Osteoblast (primary cell): ENCODE measurements at regions not wholly inside any gene's neighbourhood (a gene's known extent, or its start where the extent isn't known, plus 50 kb on each side); places are given as distances from the start of the nearest gene placed in this dataset.

Experiments used
- DNase-seq: peaks from one replicate; pipeline ENCODE4 v3.0.0; 2011; ENCODE audit warnings: low spot score, mixed read lengths; ENCODE audit not compliant: insufficient read length; ENCODE audit errors: missing footprints
- H2AFZ ChIP-seq: 2 replicates; pipeline ENCODE4 v1.6.0; 2011; ENCODE audit warnings: mild to moderate bottlenecking, low read length
- H3K27ac ChIP-seq: 2 replicates; pipeline ENCODE4 v1.5.1; 2011; ENCODE audit warnings: mild to moderate bottlenecking, low read depth, low read length, moderate library complexity
- H3K27me3 ChIP-seq: 2 replicates; pipeline ENCODE4 v1.6.0; 2012; ENCODE audit warnings: mild to moderate bottlenecking, control low read depth, inconsistent platforms, low read length, moderate library complexity; ENCODE audit not compliant: insufficient read depth
- H3K36me3 ChIP-seq: 2 replicates; pipeline ENCODE4 v1.5.1; 2011; ENCODE audit warnings: mild to moderate bottlenecking, low read length, control low read depth, moderate library complexity; ENCODE audit not compliant: insufficient read depth
- H3K4me1 ChIP-seq: 2 replicates; pipeline ENCODE4 v1.5.1; 2011; ENCODE audit warnings: mild to moderate bottlenecking, low read length, control low read depth, moderate library complexity; ENCODE audit not compliant: insufficient read depth
- H3K4me2 ChIP-seq: 2 replicates; pipeline ENCODE4 v1.6.0; 2011; ENCODE audit warnings: mild to moderate bottlenecking, low read length; ENCODE audit not compliant: insufficient read depth
- H3K4me3 ChIP-seq: fragments of 200-600 bp; sonication (generic); 3 replicates; pipeline ENCODE4 v1.5.1; 2012; ENCODE audit warnings: mild to moderate bottlenecking, low read length, inconsistent platforms; ENCODE audit not compliant: insufficient read depth
- H3K79me2 ChIP-seq: 2 replicates; pipeline ENCODE4 v1.6.0; 2012; ENCODE audit warnings: mild to moderate bottlenecking, low read length, control low read depth, inconsistent platforms; ENCODE audit not compliant: insufficient read depth
- H3K9me3 ChIP-seq: 2 replicates; pipeline ENCODE4 v1.5.1; 2011; ENCODE audit warnings: low read depth, low read length, control low read depth
- H4K20me1 ChIP-seq: 2 replicates; pipeline ENCODE4 v1.6.0; 2012; ENCODE audit warnings: mild to moderate bottlenecking, low read length, control low read depth; ENCODE audit not compliant: insufficient read depth
- CTCF ChIP-seq: IDR thresholded peaks from 2 replicates; pipeline ENCODE4 v1.5.1; 2011; ENCODE audit warnings: mild to moderate bottlenecking, low read depth, low read length, moderate library complexity; ENCODE audit errors: extremely low read depth

DNA sequence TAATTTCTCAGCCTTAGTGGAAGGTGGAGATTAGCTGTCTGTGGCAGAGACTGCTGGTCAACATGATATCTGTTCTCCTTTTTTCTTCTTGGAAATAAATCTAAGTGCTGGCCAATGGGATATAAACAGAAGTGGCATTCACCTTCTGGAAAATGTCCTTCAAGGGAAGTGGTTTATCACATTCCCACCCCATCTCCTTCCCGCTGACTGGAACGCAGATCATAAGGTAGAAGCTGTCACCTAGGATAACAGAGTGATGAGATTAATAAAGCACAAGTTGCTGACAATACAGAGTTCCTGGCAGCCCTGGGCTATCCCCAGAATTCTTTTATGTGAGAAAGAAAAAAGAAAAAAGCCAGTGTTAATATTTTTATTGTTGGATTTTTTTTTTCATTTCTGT lies 109.7 kb upstream of the OSMR start:
- Histone ChIP-seq H3K27ac (no peak overlapping the region), H3K4me1 (peaks cover 5% of the 10 kb centered on the region), H3K4me3 (no peak overlapping the region), H4K20me1 (no peaks in the 10 kb centered on the region), H3K27me3 (no peaks in the 10 kb centered on the region), H3K4me2 (no peak overlapping the region), H3K79me2 (no peaks in the 10 kb centered on the region), H3K36me3 (no peaks in the 10 kb centered on the region), H3K9me3 (no peaks in the 10 kb centered on the region), H2AFZ (no peak overlapping the region)
- DNase-seq = no peak
- no peak for TF ChIP-seq CTCF

GRCh38 chr5:38737976-38738375 lies 107.8 kb upstream of the OSMR start:
- H3K36me3 ChIP-seq = no peaks in the 10 kb centered on the region
- no peaks in the 10 kb centered on the region for H4K20me1 ChIP-seq
- peaks cover 5% of the 10 kb centered on the region for H3K4me1 ChIP-seq
- no peak overlapping the region for H2AFZ ChIP-seq
- H3K4me3 ChIP-seq = no peak overlapping the region
- no peak for TF ChIP-seq CTCF
- H3K9me3 ChIP-seq = no peaks in the 10 kb centered on the region
- H3K27me3 ChIP-seq = no peaks in the 10 kb centered on the region
- H3K27ac ChIP-seq = no peak overlapping the region
- H3K79me2 ChIP-seq = no peaks in the 10 kb centered on the region
- H3K4me2 ChIP-seq = no peak overlapping the region
- no peak for DNase-seq

DNA sequence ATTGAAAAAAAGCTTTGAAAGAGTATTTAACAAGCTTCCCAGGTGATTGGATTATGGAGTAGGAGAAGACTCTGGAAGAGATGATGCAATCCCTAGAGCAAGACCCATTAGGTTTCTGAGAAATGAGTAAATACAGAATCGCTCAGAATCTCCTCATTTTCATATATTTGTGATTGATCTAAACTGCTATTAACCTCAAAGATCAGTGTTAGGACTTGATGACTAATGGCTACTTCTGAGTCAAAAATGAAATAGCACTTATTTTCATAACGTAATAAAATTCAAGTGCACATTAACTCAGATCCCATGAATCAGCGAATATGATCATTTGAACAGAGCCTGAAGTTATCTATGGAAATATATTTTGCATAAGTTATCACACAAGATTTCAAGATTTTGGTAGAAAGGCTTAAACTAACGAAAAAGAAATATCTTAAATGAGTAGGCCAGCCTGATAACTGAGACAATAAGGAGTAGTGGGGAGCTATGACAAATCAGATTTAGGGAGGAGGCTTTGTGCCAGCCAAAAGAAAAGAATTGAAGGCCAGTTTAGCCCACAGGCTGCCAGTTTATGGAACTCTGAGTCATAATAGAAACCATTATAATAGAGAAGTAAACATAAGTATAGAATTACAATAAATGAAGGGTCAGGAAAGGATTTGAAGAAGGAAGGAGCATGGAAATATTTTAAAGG lies 106.7 kb upstream of the OSMR start:
- peak; percentile 59 for DNase-seq
- no peak overlapping the region for H2AFZ ChIP-seq
- no peak overlapping the region for H3K27ac ChIP-seq
- H3K4me2 ChIP-seq = no peak overlapping the region
- H3K9me3 ChIP-seq = no peaks in the 10 kb centered on the region
- H3K79me2 ChIP-seq = no peaks in the 10 kb centered on the region
- H3K4me1 ChIP-seq = peaks cover 5% of the 10 kb centered on the region
- H3K4me3 ChIP-seq = no peak overlapping the region
- no peak for TF ChIP-seq CTCF
- no peaks in the 10 kb centered on the region for H3K27me3 ChIP-seq
- no peaks in the 10 kb centered on the region for H4K20me1 ChIP-seq
- H3K36me3 ChIP-seq = no peaks in the 10 kb centered on the region

DNA sequence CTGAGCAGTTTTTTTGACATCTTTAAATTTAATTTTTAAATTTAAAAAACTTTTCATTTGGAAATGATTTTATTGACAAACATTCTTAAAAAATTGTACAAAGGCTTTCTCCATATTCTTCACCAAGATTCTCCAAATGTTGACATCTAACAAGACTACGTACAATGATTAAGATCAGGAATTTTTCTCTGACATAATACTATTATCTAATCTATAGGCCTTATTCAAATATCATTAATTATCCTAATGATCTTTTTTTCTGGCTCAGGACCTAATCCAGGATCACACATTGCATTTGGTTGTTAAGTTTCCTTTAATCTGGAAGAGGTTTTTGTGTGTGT lies 106.1 kb upstream of the OSMR start:
- DNase-seq = no peak
- Histone ChIP-seq H3K79me2 (no peaks in the 10 kb centered on the region), H3K4me2 (no peak overlapping the region), H3K4me3 (no peak overlapping the region), H3K9me3 (no peaks in the 10 kb centered on the region), H3K27ac (no peak overlapping the region), H2AFZ (no peak overlapping the region), H3K4me1 (peaks cover 5% of the 10 kb centered on the region), H3K36me3 (no peaks in the 10 kb centered on the region), H3K27me3 (no peaks in the 10 kb centered on the region), H4K20me1 (no peaks in the 10 kb centered on the region)
- TF ChIP-seq CTCF = no peak
